ENCODE measurements at regions not wholly inside any gene's neighbourhood (a gene's known extent, or its start where the extent isn't known, plus 50 kb on each side); places are given as distances from the start of the nearest gene placed in this dataset.
"Not testable (repeated sequence)": the region's sequence is repeated elsewhere in the genome, so short reads cannot be mapped to it uniquely, and the experiment has no call there.

DNA sequence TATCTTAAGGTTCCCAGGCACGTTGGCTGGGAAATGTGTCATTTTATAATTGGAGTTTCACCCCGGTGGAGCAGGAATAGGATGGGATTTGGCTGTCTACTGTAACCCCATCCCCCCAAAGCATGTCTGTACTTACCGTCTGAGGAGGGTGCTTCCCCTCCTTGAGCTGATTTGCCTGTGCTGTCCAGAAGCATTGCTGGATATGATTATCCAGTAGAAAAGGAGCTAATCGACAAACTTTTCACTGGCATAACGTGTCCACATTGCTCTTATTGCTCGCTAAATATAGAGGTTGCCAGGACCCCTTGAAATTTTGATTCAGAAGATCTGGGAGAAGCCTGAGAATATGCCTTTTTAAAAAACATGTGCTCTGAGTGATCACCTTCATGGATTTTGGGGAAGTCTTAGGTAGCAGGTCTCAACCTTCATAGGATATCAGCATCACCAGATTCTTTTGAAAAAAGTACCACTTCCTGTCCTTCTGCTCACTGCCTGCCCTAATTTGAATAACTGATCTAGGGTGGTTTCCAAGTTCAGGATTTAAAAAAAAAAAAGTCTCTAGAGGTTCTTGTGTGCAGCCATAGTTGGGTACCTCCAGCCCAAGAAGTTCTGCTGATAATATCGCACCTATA is 80.4 kb upstream of the KCNA1 start:
- H3K4me1 ChIP-seq (ENCODE audit: control insufficient read depth in 1 of 2, low read depth in 2 of 2), result peaks cover 0 to 11% of the 10 kb centered on the region in 2 donors
- ATAC-seq (ENCODE audit: insufficient number of reproducible peaks, low FRiP score, low read depth), result no peak
- no peak for DNase-seq (ENCODE audit: low spot score)
- no peaks in the 10 kb centered on the region for H3K9me3 ChIP-seq
- TF ChIP-seq, protein P1, sequence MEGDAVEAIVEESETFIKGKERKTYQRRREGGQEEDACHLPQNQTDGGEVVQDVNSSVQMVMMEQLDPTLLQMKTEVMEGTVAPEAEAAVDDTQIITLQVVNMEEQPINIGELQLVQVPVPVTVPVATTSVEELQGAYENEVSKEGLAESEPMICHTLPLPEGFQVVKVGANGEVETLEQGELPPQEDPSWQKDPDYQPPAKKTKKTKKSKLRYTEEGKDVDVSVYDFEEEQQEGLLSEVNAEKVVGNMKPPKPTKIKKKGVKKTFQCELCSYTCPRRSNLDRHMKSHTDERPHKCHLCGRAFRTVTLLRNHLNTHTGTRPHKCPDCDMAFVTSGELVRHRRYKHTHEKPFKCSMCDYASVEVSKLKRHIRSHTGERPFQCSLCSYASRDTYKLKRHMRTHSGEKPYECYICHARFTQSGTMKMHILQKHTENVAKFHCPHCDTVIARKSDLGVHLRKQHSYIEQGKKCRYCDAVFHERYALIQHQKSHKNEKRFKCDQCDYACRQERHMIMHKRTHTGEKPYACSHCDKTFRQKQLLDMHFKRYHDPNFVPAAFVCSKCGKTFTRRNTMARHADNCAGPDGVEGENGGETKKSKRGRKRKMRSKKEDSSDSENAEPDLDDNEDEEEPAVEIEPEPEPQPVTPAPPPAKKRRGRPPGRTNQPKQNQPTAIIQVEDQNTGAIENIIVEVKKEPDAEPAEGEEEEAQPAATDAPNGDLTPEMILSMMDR (IDR thresholded peaks at IDR 0.05), result no peak
- no peak overlapping the region for H3K27ac ChIP-seq
- H3K27me3 ChIP-seq (replicated peaks; ENCODE audit: insufficient read depth), result no peaks in the 10 kb centered on the region
- no peak overlapping the region for H3K4me3 ChIP-seq
- no peaks in the 10 kb centered on the region for H3K36me3 ChIP-seq

DNA sequence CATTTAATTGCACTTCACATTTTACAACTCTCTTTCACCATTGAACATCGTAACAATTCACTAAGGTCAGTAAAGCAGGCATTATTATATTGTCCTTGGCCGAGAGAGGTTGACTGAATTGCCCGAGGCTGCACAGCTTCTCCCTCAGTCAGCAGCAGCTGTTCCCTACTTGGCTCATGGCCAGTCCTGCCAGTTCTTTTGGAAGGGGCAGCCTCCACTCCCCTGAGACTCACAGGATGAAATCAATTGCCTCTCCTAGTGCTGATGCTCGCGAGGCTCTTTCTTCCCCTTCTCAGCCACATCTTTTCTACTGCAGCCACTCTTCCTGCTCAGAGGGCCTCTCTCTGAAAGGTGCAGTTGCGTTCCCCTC is 79.9 kb upstream of the KCNA1 start:
- no peak for DNase-seq (ENCODE audit: low spot score)
- no peak overlapping the region for H3K4me3 ChIP-seq
- TF ChIP-seq, protein P1 (IDR thresholded peaks at IDR 0.05), result no peak
- no peak overlapping the region for H3K27ac ChIP-seq
- H3K9me3 ChIP-seq, result no peaks in the 10 kb centered on the region
- H3K4me1 ChIP-seq (ENCODE audit: control insufficient read depth in 1 of 2, low read depth in 2 of 2), result peaks cover 0 to 11% of the 10 kb centered on the region in 2 donors
- no peaks in the 10 kb centered on the region for H3K27me3 ChIP-seq (replicated peaks; ENCODE audit: insufficient read depth)
- H3K36me3 ChIP-seq, result no peaks in the 10 kb centered on the region
- ATAC-seq (ENCODE audit: insufficient number of reproducible peaks, low FRiP score, low read depth), result no peak

DNA sequence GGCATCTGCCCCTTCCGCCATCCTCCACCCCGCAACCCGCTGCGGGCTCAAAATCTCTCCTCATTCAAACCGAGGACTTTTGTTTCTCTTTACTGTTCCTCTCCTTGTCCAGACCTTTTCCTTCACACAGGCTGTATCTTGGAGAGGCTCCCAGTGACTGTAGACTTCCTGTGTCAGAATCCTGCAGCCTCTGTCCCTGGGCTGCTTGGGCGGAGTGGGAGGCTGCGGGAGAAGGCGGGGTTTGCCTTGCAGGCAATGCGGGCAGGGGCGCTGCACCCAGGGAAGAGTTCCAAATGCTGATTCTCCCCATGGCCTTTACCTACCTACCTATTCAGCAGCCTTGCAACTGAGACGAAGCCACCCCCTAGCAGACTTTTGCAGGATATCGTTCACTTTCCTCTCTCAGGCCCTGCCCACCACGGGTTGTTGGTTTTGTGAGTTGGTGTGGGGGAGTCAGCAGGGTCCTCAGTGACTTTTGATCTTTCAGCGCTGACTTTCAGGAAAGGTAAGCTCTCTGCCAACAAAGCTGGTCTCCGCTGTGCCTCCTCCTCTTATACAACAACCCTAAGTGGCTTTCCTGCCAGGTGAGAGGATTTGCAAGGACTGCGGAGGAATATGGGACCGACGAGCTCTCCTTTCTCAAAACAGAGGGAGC is 79.0 kb upstream of the KCNA1 start:
- Histone ChIP-seq H3K36me3 (no peaks in the 10 kb centered on the region), H3K27ac (no peak overlapping the region), H3K4me1 (ENCODE audit: control insufficient read depth in 1 of 2, low read depth in 2 of 2) (peaks cover 0 to 11% of the 10 kb centered on the region in 2 donors), H3K27me3 (replicated peaks; ENCODE audit: insufficient read depth) (no peaks in the 10 kb centered on the region), H3K9me3 (no peaks in the 10 kb centered on the region), H3K4me3 (no peak overlapping the region)
- ATAC-seq (ENCODE audit: insufficient number of reproducible peaks, low FRiP score, low read depth) (no peak), DNase-seq (ENCODE audit: low spot score) (no peak)
- TF ChIP-seq, protein P1 (IDR thresholded peaks at IDR 0.05), result no peak

GRCh38 chr12:4833053-4833452 is 76.7 kb upstream of the KCNA1 start:
- TF ChIP-seq, protein P1 (IDR thresholded peaks at IDR 0.05), result no peak
- Histone ChIP-seq H3K4me1 (ENCODE audit: control insufficient read depth in 1 of 2, low read depth in 2 of 2) (no peaks in the 10 kb centered on the region), H3K36me3 (no peaks in the 10 kb centered on the region), H3K27ac (no peak overlapping the region), H3K4me3 (no peak overlapping the region), H3K9me3 (no peaks in the 10 kb centered on the region), H3K27me3 (replicated peaks; ENCODE audit: insufficient read depth) (no peaks in the 10 kb centered on the region)
- no peak for ATAC-seq (ENCODE audit: insufficient number of reproducible peaks, low FRiP score, low read depth)
- no peak for DNase-seq (ENCODE audit: low spot score)

- Histone ChIP-seq H3K4me1 (ENCODE audit: control insufficient read depth in 1 of 2, low read depth in 2 of 2) (no peaks in the 10 kb centered on the region), H3K27ac (no peak overlapping the region), H3K9me3 (no peaks in the 10 kb centered on the region), H3K27me3 (replicated peaks; ENCODE audit: insufficient read depth) (no peaks in the 10 kb centered on the region), H3K36me3 (no peaks in the 10 kb centered on the region), H3K4me3 (no peak overlapping the region)
- no peak for ATAC-seq (ENCODE audit: insufficient number of reproducible peaks, low FRiP score, low read depth)
- DNase-seq (ENCODE audit: low spot score), result no peak
- TF ChIP-seq, protein P1 (IDR thresholded peaks at IDR 0.05), result no peak
Measured at GRCh38 chr12:4833524-4833923, 76.2 kb upstream of the KCNA1 start.

DNA sequence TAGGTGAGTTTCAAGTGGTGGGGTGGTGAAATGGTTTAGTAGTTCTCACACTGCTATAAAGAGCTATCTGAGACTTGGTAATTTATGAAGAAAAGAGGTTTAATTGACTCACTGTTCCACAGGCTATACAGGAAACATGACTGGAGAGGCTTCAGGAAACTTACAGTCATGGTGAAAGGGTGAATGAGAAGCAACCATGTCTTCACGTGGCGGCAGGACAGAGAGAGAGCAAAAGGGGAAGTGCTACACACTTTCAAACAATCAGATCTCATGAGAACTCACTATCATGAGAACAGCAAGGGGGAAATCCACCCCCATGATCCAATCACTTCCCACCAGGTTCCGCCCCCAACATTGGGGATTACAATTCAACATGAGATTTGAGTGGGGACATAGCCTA is 67.3 kb upstream of the KCNA1 start:
- not testable (repeated sequence) for H3K4me3 ChIP-seq; H3K9me3 ChIP-seq; H3K27ac ChIP-seq; H3K27me3 ChIP-seq (replicated peaks; ENCODE audit: insufficient read depth); H3K36me3 ChIP-seq; DNase-seq (ENCODE audit: low spot score); H3K4me1 ChIP-seq (ENCODE audit: control insufficient read depth in 1 of 2, low read depth in 2 of 2); ATAC-seq (ENCODE audit: insufficient number of reproducible peaks, low FRiP score, low read depth)
